ENCODE measurements at regions not wholly inside any gene's neighbourhood (a gene's known extent, or its start where the extent isn't known, plus 50 kb on each side); places are given as distances from the start of the nearest gene placed in this dataset.

GRCh38 chr10:8499752-8500390 is 445.4 kb downstream of the GATA3 start:
- H3K27me3 ChIP-seq (ENCODE audit: control insufficient read depth in 3 of 3, insufficient read depth in 3 of 3, low read depth in 1 of 3, low read length in 3 of 3): no peaks in the 10 kb centered on the region
- DNase-seq (ENCODE audit: low spot score): no peak
- no peaks in the 10 kb centered on the region for H3K36me3 ChIP-seq (replicated peaks in 1 of 2; ENCODE audit: control insufficient read depth in 2 of 2, insufficient read depth in 2 of 2, low read length in 2 of 2)
- no peak overlapping the region for H3K9ac ChIP-seq (ENCODE audit: low read depth, low read length, poor library complexity)
- H3K23ac ChIP-seq (ENCODE audit: low read depth, low read length, poor library complexity): no peak overlapping the region
- H2BK12ac ChIP-seq (ENCODE audit: low read length): no peak overlapping the region
- H2AFZ ChIP-seq (ENCODE audit: low read length): no peak overlapping the region
- no peak overlapping the region for H2AK5ac ChIP-seq (ENCODE audit: low read depth, low read length)
- H3K4me3 ChIP-seq (ENCODE audit: low read length in 2 of 2): no peak overlapping the region
- no peaks in the 10 kb centered on the region for H3K9me3 ChIP-seq (replicated peaks in 1 of 2; ENCODE audit: control insufficient read depth in 2 of 2, insufficient read depth in 1 of 2, low read depth in 1 of 2, low read length in 2 of 2)
- H4K91ac ChIP-seq (ENCODE audit: low read depth, low read length, poor library complexity): no peak overlapping the region
- H3K18ac ChIP-seq (ENCODE audit: low read length): no peak overlapping the region
- no peak overlapping the region for H2BK15ac ChIP-seq (ENCODE audit: low read length)
- no peak overlapping the region for H3K14ac ChIP-seq (ENCODE audit: low read length)
- H4K8ac ChIP-seq (ENCODE audit: low read depth, low read length): no peak overlapping the region
- no peak overlapping the region for H2BK120ac ChIP-seq (ENCODE audit: low read depth, low read length)
- H3K4ac ChIP-seq (ENCODE audit: low read length): no peak overlapping the region
- H3K27ac ChIP-seq (replicated peaks; ENCODE audit: low read length): no peak overlapping the region
- no peak overlapping the region for H2BK5ac ChIP-seq (ENCODE audit: low read length)
- H3K79me1 ChIP-seq (ENCODE audit: low read depth, low read length): no peaks in the 10 kb centered on the region
- peaks cover 0 to 3% of the 10 kb centered on the region in 2 donors for H3K4me1 ChIP-seq (ENCODE audit: control insufficient read depth in 2 of 2, insufficient read depth in 1 of 2, low read depth in 1 of 2, low read length in 2 of 2)
- no peak overlapping the region for H3K4me2 ChIP-seq (ENCODE audit: insufficient read depth, low read length, poor library complexity, severe bottlenecking)

GRCh38 chr10:8502573-8502972 is 448.1 kb downstream of the GATA3 start:
- Histone ChIP-seq H3K27me3 (ENCODE audit: control insufficient read depth in 3 of 3, insufficient read depth in 3 of 3, low read depth in 1 of 3, low read length in 3 of 3) (no peaks in the 10 kb centered on the region), H4K8ac (ENCODE audit: low read depth, low read length) (no peak overlapping the region), H3K9me3 (replicated peaks in 1 of 2; ENCODE audit: control insufficient read depth in 2 of 2, insufficient read depth in 1 of 2, low read depth in 1 of 2, low read length in 2 of 2) (no peaks in the 10 kb centered on the region), H3K23ac (ENCODE audit: low read depth, low read length, poor library complexity) (no peak overlapping the region), H3K4me3 (ENCODE audit: low read length in 2 of 2) (no peak overlapping the region), H3K4me2 (ENCODE audit: insufficient read depth, low read length, poor library complexity, severe bottlenecking) (no peak overlapping the region), H2AK5ac (ENCODE audit: low read depth, low read length) (no peak overlapping the region), H3K18ac (ENCODE audit: low read length) (no peak overlapping the region), H2BK120ac (ENCODE audit: low read depth, low read length) (no peak overlapping the region), H2BK12ac (ENCODE audit: low read length) (no peak overlapping the region), H3K79me1 (ENCODE audit: low read depth, low read length) (no peaks in the 10 kb centered on the region), H3K27ac (replicated peaks; ENCODE audit: low read length) (no peak overlapping the region), H3K9ac (ENCODE audit: low read depth, low read length, poor library complexity) (no peak overlapping the region), H2BK5ac (ENCODE audit: low read length) (no peak overlapping the region), H4K91ac (ENCODE audit: low read depth, low read length, poor library complexity) (no peak overlapping the region), H3K14ac (ENCODE audit: low read length) (no peak overlapping the region), H3K36me3 (replicated peaks in 1 of 2; ENCODE audit: control insufficient read depth in 2 of 2, insufficient read depth in 2 of 2, low read length in 2 of 2) (no peaks in the 10 kb centered on the region), H2AFZ (ENCODE audit: low read length) (no peak overlapping the region), H3K4me1 (ENCODE audit: control insufficient read depth in 2 of 2, insufficient read depth in 1 of 2, low read depth in 1 of 2, low read length in 2 of 2) (peaks cover 0 to 3% of the 10 kb centered on the region in 2 donors), H3K4ac (ENCODE audit: low read length) (no peak overlapping the region), H2BK15ac (ENCODE audit: low read length) (no peak overlapping the region)
- no peak for DNase-seq (ENCODE audit: low spot score)
- WGBS, 2 donors (ENCODE audit: extremely low coverage in 2 of 2, insufficient read length in 2 of 2, insufficient replicate concordance in 1 of 2): no CpG with 5 or more reads among the region's 5 CpGs

GRCh38 chr10:8504499-8504898 is 450.0 kb downstream of the GATA3 start:
- H3K14ac ChIP-seq (ENCODE audit: low read length): no peak overlapping the region
- no peak overlapping the region for H4K91ac ChIP-seq (ENCODE audit: low read depth, low read length, poor library complexity)
- no peak overlapping the region for H2BK5ac ChIP-seq (ENCODE audit: low read length)
- no peaks in the 10 kb centered on the region for H3K36me3 ChIP-seq (replicated peaks in 1 of 2; ENCODE audit: control insufficient read depth in 2 of 2, insufficient read depth in 2 of 2, low read length in 2 of 2)
- no peak overlapping the region for H2BK12ac ChIP-seq (ENCODE audit: low read length)
- no peak overlapping the region for H2BK120ac ChIP-seq (ENCODE audit: low read depth, low read length)
- H3K4me2 ChIP-seq (ENCODE audit: insufficient read depth, low read length, poor library complexity, severe bottlenecking): no peak overlapping the region
- H3K79me1 ChIP-seq (ENCODE audit: low read depth, low read length): no peaks in the 10 kb centered on the region
- no CpG with 5 or more reads among the region's 10 CpGs for WGBS, 2 donors (ENCODE audit: extremely low coverage in 2 of 2, insufficient read length in 2 of 2, insufficient replicate concordance in 1 of 2)
- peaks cover 0 to 3% of the 10 kb centered on the region in 2 donors for H3K4me1 ChIP-seq (ENCODE audit: control insufficient read depth in 2 of 2, insufficient read depth in 1 of 2, low read depth in 1 of 2, low read length in 2 of 2)
- no peak overlapping the region for H4K8ac ChIP-seq (ENCODE audit: low read depth, low read length)
- H3K4ac ChIP-seq (ENCODE audit: low read length): no peak overlapping the region
- H3K27ac ChIP-seq (replicated peaks; ENCODE audit: low read length): no peak overlapping the region
- no peak overlapping the region for H2BK15ac ChIP-seq (ENCODE audit: low read length)
- no peak overlapping the region for H3K23ac ChIP-seq (ENCODE audit: low read depth, low read length, poor library complexity)
- no peak overlapping the region for H3K4me3 ChIP-seq (ENCODE audit: low read length in 2 of 2)
- no peak overlapping the region for H2AK5ac ChIP-seq (ENCODE audit: low read depth, low read length)
- H2AFZ ChIP-seq (ENCODE audit: low read length): no peak overlapping the region
- H3K9ac ChIP-seq (ENCODE audit: low read depth, low read length, poor library complexity): no peak overlapping the region
- no peak for DNase-seq (ENCODE audit: low spot score)
- H3K9me3 ChIP-seq (replicated peaks in 1 of 2; ENCODE audit: control insufficient read depth in 2 of 2, insufficient read depth in 1 of 2, low read depth in 1 of 2, low read length in 2 of 2): no peaks in the 10 kb centered on the region
- no peaks in the 10 kb centered on the region for H3K27me3 ChIP-seq (ENCODE audit: control insufficient read depth in 3 of 3, insufficient read depth in 3 of 3, low read depth in 1 of 3, low read length in 3 of 3)
- no peak overlapping the region for H3K18ac ChIP-seq (ENCODE audit: low read length)

- H2BK120ac ChIP-seq (ENCODE audit: low read depth, low read length): no peak overlapping the region
- H3K9ac ChIP-seq (ENCODE audit: low read depth, low read length, poor library complexity): no peak overlapping the region
- WGBS, 2 donors (ENCODE audit: extremely low coverage in 2 of 2, insufficient read length in 2 of 2, insufficient replicate concordance in 1 of 2): no CpG with 5 or more reads among the region's 3 CpGs
These were observed 452.7 kb downstream of the GATA3 start for GRCh38 chr10:8507156-8507555.

More at GRCh38 chr10:8507156-8507555, 452.7 kb downstream of the GATA3 start:
- H3K36me3 ChIP-seq (replicated peaks in 1 of 2; ENCODE audit: control insufficient read depth in 2 of 2, insufficient read depth in 2 of 2, low read length in 2 of 2): no peaks in the 10 kb centered on the region
- no peak overlapping the region for H3K23ac ChIP-seq (ENCODE audit: low read depth, low read length, poor library complexity)
- H2AK5ac ChIP-seq (ENCODE audit: low read depth, low read length): no peak overlapping the region
- H3K18ac ChIP-seq (ENCODE audit: low read length): no peak overlapping the region
- no peak overlapping the region for H3K4ac ChIP-seq (ENCODE audit: low read length)
- no peaks in the 10 kb centered on the region for H3K79me1 ChIP-seq (ENCODE audit: low read depth, low read length)
- H3K27me3 ChIP-seq (ENCODE audit: control insufficient read depth in 3 of 3, insufficient read depth in 3 of 3, low read depth in 1 of 3, low read length in 3 of 3): peaks cover 0 to 1% (median 0%) of the 10 kb centered on the region in 3 experiments
- DNase-seq (ENCODE audit: low spot score): no peak
- no peak overlapping the region for H3K4me2 ChIP-seq (ENCODE audit: insufficient read depth, low read length, poor library complexity, severe bottlenecking)
- H3K14ac ChIP-seq (ENCODE audit: low read length): no peak overlapping the region
- no peak overlapping the region for H3K4me3 ChIP-seq (ENCODE audit: low read length in 2 of 2)
- H3K9me3 ChIP-seq (replicated peaks in 1 of 2; ENCODE audit: control insufficient read depth in 2 of 2, insufficient read depth in 1 of 2, low read depth in 1 of 2, low read length in 2 of 2): no peaks in the 10 kb centered on the region
- H3K4me1 ChIP-seq (ENCODE audit: control insufficient read depth in 2 of 2, insufficient read depth in 1 of 2, low read depth in 1 of 2, low read length in 2 of 2): peaks cover 0 to 3% of the 10 kb centered on the region in 2 donors
- no peak overlapping the region for H2BK12ac ChIP-seq (ENCODE audit: low read length)
- H2BK5ac ChIP-seq (ENCODE audit: low read length): no peak overlapping the region
- H2AFZ ChIP-seq (ENCODE audit: low read length): no peak overlapping the region
- no peak overlapping the region for H2BK15ac ChIP-seq (ENCODE audit: low read length)
- no peak overlapping the region for H3K27ac ChIP-seq (replicated peaks; ENCODE audit: low read length)
- H4K8ac ChIP-seq (ENCODE audit: low read depth, low read length): no peak overlapping the region
- H4K91ac ChIP-seq (ENCODE audit: low read depth, low read length, poor library complexity): no peak overlapping the region

All from neuronal stem cell (in vitro differentiated cells).